Right lobe of liver (tissue), 4 donors: ENCODE measurements at regions not wholly inside any gene's neighbourhood (a gene's known extent, or its start where the extent isn't known, plus 50 kb on each side); places are given as distances from the start of the nearest gene placed in this dataset.

Experiments
- POLR2A ChIP-seq: fragments of 450-650 bp; IDR thresholded peaks from one replicate; pipeline ENCODE4 v1.6.1; 2017; ENCODE audit warnings: antibody characterized with exemption, mild to moderate bottlenecking
- TF ChIP-seq, protein P1 (sequence below), 4 donors: fragments of 200-600 bp in 3 of 4; fragments of 450-650 bp in 1 of 4; IDR thresholded peaks; one replicate each; pipeline versions ENCODE4 v1.5.1 to v1.8.0; 2016 to 2022; ENCODE audit warnings: antibody characterized with exemption in 4 of 4, mild to moderate bottlenecking in 2 of 4
- donor health status: DM: no; HTN: no; CAD: no.
- donor health status: DM: no; HTN: no; CAD: no.
- donor health status: DM: no; HTN: yes; CAD: no.

DNA sequence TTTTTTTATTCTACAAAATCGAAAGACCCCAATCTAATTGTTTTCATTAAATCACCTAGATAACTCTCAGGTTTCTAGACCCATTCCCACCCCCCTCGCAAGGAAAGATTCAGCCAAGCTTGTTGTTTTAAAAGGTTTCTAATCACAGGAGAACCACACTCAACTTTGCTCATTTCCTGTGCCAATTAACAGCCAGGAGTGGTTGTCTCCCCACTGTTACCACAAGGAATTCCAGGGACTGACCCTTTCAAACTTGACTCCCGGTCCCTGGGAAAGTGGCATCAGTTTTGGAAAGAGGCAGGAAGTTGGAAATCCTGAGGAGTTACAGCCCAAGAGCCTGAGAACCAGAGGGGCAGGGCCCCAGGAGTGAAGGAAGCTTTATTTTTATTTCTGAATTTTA lies 561.3 kb upstream of the JAG1 start:
- TF ChIP-seq, protein P1, sequence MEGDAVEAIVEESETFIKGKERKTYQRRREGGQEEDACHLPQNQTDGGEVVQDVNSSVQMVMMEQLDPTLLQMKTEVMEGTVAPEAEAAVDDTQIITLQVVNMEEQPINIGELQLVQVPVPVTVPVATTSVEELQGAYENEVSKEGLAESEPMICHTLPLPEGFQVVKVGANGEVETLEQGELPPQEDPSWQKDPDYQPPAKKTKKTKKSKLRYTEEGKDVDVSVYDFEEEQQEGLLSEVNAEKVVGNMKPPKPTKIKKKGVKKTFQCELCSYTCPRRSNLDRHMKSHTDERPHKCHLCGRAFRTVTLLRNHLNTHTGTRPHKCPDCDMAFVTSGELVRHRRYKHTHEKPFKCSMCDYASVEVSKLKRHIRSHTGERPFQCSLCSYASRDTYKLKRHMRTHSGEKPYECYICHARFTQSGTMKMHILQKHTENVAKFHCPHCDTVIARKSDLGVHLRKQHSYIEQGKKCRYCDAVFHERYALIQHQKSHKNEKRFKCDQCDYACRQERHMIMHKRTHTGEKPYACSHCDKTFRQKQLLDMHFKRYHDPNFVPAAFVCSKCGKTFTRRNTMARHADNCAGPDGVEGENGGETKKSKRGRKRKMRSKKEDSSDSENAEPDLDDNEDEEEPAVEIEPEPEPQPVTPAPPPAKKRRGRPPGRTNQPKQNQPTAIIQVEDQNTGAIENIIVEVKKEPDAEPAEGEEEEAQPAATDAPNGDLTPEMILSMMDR (IDR thresholded peaks at IDR 0.05): no peak
- TF ChIP-seq POLR2A: no peak
